SK-N-SH (cell line): ENCODE measurements at regions not wholly inside any gene's neighbourhood (a gene's known extent, or its start where the extent isn't known, plus 50 kb on each side); places are given as distances from the start of the nearest gene placed in this dataset.

Source experiments
- CTCF ChIA-PET: fragments of 300-600, 350-600 bp; formaldehyde crosslinking; extraction: SDS; loops from one replicate; lab custom pipeline; 2021; lab: Yijun Ruan, JAX
- POLR2A ChIA-PET: fragments of 350-600 bp; sonication (Branson Sonifier 250); formaldehyde crosslinking; extraction: SDS; loops from one replicate; lab custom pipeline; 2020; ENCODE audit warnings: antibody characterized with exemption, inconsistent platforms; lab: Yijun Ruan, JAX
- DNase-seq: peaks from one replicate; pipeline ENCODE4 v3.0.0; 2012
- H2AFZ ChIP-seq: fragments of 200-600 bp; sonication (generic); 2 replicates; pipeline ENCODE4 v1.8.1; 2016; ENCODE audit warnings: antibody characterized with exemption, mild to moderate bottlenecking, low read depth
- H3F3A ChIP-seq: fragments of 200-600 bp; sonication (generic); replicated peaks from 2 replicates; pipeline ENCODE3; 2016; ENCODE audit warnings: antibody characterized with exemption, mild to moderate bottlenecking; ENCODE audit not compliant: insufficient read depth
- H3K27ac ChIP-seq, 2 experiments: fragments of 200-500 bp in 1 of 2; fragments of 200-600 bp in 1 of 2; sonication (Bioruptor generic) in 1 of 2; sonication (generic), shearing (Covaris generic) in 1 of 2; 2 replicates each; pipeline versions ENCODE4 v1.5.1 to v1.6.1; 2014 to 2016; ENCODE audit warnings: low read depth in 2 of 2, inconsistent platforms in 1 of 2, low read length in 1 of 2, mild to moderate bottlenecking in 1 of 2, mixed read lengths in 1 of 2
- H3K27me3 ChIP-seq: fragments of 200-600 bp; sonication (generic), shearing (Covaris generic); 2 replicates; pipeline ENCODE4 v1.6.1; 2016; ENCODE audit warnings: mixed run types; ENCODE audit not compliant: insufficient read depth
- H3K36me3 ChIP-seq, 2 experiments: fragments of 200-500 bp in 1 of 2; fragments of 200-600 bp in 1 of 2; sonication (Bioruptor generic) in 1 of 2; sonication (generic) in 1 of 2; replicated peaks in 1 of 2; 2 replicates each; pipeline versions ENCODE3 to v1.5.1; 2014 to 2016; ENCODE audit warnings: low read length in 1 of 2, mild to moderate bottlenecking in 1 of 2; ENCODE audit not compliant: insufficient read depth in 2 of 2, control insufficient read depth in 1 of 2
- H3K4me1 ChIP-seq, 2 experiments: fragments of 200-500 bp in 1 of 2; fragments of 200-600 bp in 1 of 2; sonication (Bioruptor generic) in 1 of 2; sonication (generic), shearing (Covaris generic) in 1 of 2; 2 replicates each; pipeline versions ENCODE4 v1.5.1 to v1.6.1; 2014 to 2016; ENCODE audit warnings: low read depth in 1 of 2, low read length in 1 of 2, mixed run types in 1 of 2; ENCODE audit not compliant: insufficient read depth in 2 of 2, control insufficient read depth in 1 of 2
- H3K4me2 ChIP-seq: fragments of 200-600 bp; sonication (generic), shearing (Covaris generic); 2 replicates; pipeline ENCODE4 v1.6.1; 2017; ENCODE audit warnings: mixed run types
- H3K4me3 ChIP-seq, 2 experiments: fragments of 200-500 bp in 1 of 2; fragments of 200-600 bp in 1 of 2; sonication (Bioruptor generic) in 1 of 2; sonication (generic), shearing (Covaris generic) in 1 of 2; 2 replicates each; pipeline versions ENCODE4 v1.5.1 to v1.8.1; 2014 to 2016; ENCODE audit warnings: low read depth in 2 of 2, inconsistent platforms in 1 of 2, low read length in 1 of 2, mild to moderate bottlenecking in 1 of 2, mixed read lengths in 1 of 2, moderate library complexity in 1 of 2
- H3K79me2 ChIP-seq: fragments of 200-600 bp; sonication (generic); 2 replicates; pipeline ENCODE4 v1.8.1; 2017; ENCODE audit warnings: mild to moderate bottlenecking; ENCODE audit not compliant: insufficient read depth
- H3K9ac ChIP-seq: fragments of 200-600 bp; sonication (generic); 2 replicates; pipeline ENCODE4 v1.6.1; 2017; ENCODE audit warnings: mixed run types
- H3K9me2 ChIP-seq: fragments of 200-600 bp; sonication (generic); 2 replicates; pipeline ENCODE4 v1.6.1; 2017; ENCODE audit warnings: mixed run types
- H3K9me3 ChIP-seq: fragments of 200-600 bp; sonication (generic); 2 replicates; pipeline ENCODE4 v1.6.1; 2017; ENCODE audit warnings: mixed run types, mild to moderate bottlenecking, moderate library complexity
- H4K20me1 ChIP-seq: fragments of 200-600 bp; sonication (generic); 2 replicates; pipeline ENCODE4 v1.6.1; 2017; ENCODE audit warnings: mild to moderate bottlenecking, mixed run types; ENCODE audit not compliant: insufficient read depth
- TEAD4 ChIP-seq: IDR thresholded peaks from 2 replicates; pipeline ENCODE4 v1.4.0; 2012; ENCODE audit warnings: mild to moderate bottlenecking, borderline replicate concordance; ENCODE audit not compliant: insufficient read depth
- WGBS: methylation state at CpG from one replicate; pipeline ENCODE4 v1.1.6; 2017; ENCODE audit warnings: low lambda C conversion rate; 5-methylcytosine and 5-hydroxymethylcytosine counted together
- TF ChIP-seq, protein P1 (sequence below): IDR thresholded peaks from 2 replicates; pipeline ENCODE4 v1.6.1; 2012; ENCODE audit warnings: mild to moderate bottlenecking, low read depth, low read length, moderate library complexity
- TF ChIP-seq, protein P2 (sequence below): IDR thresholded peaks from 2 replicates; pipeline ENCODE4 v1.4.0; 2012; ENCODE audit warnings: low read depth
- TF ChIP-seq, protein P3 (sequence below): fragments of 200-600 bp; sonication (generic); IDR thresholded peaks from 2 replicates; pipeline ENCODE4 v1.6.1; 2017; ENCODE audit warnings: antibody characterized with exemption, mild to moderate bottlenecking, moderate library complexity

DNA sequence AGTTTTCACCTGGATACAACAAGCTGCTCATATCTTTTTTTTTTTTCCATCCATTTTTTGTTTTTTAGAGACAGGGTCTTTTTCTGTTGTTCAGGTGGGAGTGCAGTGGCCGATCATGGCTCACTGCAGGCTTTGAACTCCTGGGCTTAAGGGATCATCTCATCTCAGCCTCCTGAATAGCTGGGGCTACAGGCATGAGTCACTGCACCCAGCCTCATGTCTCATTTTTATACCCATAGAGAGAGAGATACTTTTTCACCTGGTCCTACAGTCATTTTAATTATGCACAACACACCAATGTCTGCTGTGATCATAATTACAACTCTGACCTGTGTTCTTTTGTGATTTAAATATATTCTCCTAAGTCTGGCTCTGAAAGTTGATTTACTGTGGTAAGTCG, 84.4 kb downstream of the KIF4B start (continued):
- TF ChIP-seq, protein P1, sequence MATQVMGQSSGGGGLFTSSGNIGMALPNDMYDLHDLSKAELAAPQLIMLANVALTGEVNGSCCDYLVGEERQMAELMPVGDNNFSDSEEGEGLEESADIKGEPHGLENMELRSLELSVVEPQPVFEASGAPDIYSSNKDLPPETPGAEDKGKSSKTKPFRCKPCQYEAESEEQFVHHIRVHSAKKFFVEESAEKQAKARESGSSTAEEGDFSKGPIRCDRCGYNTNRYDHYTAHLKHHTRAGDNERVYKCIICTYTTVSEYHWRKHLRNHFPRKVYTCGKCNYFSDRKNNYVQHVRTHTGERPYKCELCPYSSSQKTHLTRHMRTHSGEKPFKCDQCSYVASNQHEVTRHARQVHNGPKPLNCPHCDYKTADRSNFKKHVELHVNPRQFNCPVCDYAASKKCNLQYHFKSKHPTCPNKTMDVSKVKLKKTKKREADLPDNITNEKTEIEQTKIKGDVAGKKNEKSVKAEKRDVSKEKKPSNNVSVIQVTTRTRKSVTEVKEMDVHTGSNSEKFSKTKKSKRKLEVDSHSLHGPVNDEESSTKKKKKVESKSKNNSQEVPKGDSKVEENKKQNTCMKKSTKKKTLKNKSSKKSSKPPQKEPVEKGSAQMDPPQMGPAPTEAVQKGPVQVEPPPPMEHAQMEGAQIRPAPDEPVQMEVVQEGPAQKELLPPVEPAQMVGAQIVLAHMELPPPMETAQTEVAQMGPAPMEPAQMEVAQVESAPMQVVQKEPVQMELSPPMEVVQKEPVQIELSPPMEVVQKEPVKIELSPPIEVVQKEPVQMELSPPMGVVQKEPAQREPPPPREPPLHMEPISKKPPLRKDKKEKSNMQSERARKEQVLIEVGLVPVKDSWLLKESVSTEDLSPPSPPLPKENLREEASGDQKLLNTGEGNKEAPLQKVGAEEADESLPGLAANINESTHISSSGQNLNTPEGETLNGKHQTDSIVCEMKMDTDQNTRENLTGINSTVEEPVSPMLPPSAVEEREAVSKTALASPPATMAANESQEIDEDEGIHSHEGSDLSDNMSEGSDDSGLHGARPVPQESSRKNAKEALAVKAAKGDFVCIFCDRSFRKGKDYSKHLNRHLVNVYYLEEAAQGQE, result no peak
- TF ChIP-seq, protein P2, sequence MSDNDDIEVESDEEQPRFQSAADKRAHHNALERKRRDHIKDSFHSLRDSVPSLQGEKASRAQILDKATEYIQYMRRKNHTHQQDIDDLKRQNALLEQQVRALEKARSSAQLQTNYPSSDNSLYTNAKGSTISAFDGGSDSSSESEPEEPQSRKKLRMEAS, result no peak

DNA sequence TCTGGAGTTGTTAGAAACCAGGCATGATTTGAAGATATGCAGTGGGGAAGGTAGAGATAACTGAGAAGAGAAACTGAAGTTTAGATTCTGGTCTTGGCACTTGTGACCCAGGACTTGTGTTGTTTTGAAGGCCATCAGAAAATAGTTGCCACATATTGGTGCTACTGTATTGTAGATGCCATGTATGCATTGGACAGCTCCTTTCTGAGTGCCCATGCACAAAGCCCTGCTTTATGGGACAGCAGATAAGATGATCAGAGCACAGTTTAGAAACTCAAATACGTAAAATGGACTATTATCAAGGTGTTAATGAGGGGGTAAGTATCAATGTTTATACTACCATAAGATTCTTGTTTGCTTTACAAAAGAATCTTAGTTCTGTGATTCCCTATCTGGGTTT, 84.9 kb downstream of the KIF4B start:
- Histone ChIP-seq H3K9me2 (no peaks in the 10 kb centered on the region), H3K4me3 (no peak overlapping the region), H3K36me3 (no peaks in the 10 kb centered on the region), H3K27me3 (no peaks in the 10 kb centered on the region), H3F3A (no peaks in the 10 kb centered on the region), H4K20me1 (no peaks in the 10 kb centered on the region)
- DNase-seq, result no peak
- WGBS, result 28% methylated on average over 1 of the region's 1 CpG
- POLR2A ChIA-PET, result no interaction called here
- TF ChIP-seq, protein P1, result peak; percentile 30; the same call in 1 of the 2 replicates
- TF ChIP-seq TEAD4, result no peak
- TF ChIP-seq, protein P3, sequence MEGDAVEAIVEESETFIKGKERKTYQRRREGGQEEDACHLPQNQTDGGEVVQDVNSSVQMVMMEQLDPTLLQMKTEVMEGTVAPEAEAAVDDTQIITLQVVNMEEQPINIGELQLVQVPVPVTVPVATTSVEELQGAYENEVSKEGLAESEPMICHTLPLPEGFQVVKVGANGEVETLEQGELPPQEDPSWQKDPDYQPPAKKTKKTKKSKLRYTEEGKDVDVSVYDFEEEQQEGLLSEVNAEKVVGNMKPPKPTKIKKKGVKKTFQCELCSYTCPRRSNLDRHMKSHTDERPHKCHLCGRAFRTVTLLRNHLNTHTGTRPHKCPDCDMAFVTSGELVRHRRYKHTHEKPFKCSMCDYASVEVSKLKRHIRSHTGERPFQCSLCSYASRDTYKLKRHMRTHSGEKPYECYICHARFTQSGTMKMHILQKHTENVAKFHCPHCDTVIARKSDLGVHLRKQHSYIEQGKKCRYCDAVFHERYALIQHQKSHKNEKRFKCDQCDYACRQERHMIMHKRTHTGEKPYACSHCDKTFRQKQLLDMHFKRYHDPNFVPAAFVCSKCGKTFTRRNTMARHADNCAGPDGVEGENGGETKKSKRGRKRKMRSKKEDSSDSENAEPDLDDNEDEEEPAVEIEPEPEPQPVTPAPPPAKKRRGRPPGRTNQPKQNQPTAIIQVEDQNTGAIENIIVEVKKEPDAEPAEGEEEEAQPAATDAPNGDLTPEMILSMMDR, result no peak
- TF ChIP-seq, all 33 proteins: peak for 1
- Histone ChIP-seq H3K9ac (no peak overlapping the region), H3K9me3 (no peaks in the 10 kb centered on the region), H2AFZ (no peak overlapping the region), H3K4me2 (no peak overlapping the region), H3K27ac (no peak overlapping the region), H3K4me1 (peaks cover 0 to 6% of the 10 kb centered on the region in 2 experiments; a peak in 2 of 4 replicates), H3K79me2 (no peaks in the 10 kb centered on the region)
- CTCF ChIA-PET, result no interaction called here
